ELR (cell line): ENCODE measurements at regions not wholly inside any gene's neighbourhood (a gene's known extent, or its start where the extent isn't known, plus 50 kb on each side); places are given as distances from the start of the nearest gene placed in this dataset.

Experiments
- DNase-seq: peaks from one replicate; pipeline ENCODE4 v3.0.0-alpha.2; 2015; ENCODE audit warnings: low read depth

- DNase-seq = no peak
Observed at GRCh38 chr15:39350785-39351184, 230.1 kb upstream of the THBS1 start.

DNA sequence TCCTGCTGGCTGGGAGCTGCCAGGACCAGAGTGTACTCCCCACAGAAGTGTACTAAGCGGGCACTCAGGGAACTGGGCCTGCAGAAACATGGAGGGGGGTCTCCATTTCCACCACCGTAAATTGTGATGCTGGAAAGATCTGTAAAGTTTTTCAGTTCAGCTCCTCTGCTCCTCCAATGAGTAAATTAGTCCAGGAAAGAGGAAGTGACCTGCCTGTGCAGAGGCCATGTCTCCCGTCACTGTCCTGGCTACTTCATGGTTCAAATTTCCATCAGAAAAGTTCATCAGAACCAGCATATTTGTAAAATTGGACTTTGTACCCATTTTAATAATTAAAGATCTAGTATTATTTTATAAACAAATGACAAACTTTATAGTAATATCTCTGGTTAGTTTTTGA, 226.7 kb upstream of the THBS1 start:
- no peak for DNase-seq

DNA sequence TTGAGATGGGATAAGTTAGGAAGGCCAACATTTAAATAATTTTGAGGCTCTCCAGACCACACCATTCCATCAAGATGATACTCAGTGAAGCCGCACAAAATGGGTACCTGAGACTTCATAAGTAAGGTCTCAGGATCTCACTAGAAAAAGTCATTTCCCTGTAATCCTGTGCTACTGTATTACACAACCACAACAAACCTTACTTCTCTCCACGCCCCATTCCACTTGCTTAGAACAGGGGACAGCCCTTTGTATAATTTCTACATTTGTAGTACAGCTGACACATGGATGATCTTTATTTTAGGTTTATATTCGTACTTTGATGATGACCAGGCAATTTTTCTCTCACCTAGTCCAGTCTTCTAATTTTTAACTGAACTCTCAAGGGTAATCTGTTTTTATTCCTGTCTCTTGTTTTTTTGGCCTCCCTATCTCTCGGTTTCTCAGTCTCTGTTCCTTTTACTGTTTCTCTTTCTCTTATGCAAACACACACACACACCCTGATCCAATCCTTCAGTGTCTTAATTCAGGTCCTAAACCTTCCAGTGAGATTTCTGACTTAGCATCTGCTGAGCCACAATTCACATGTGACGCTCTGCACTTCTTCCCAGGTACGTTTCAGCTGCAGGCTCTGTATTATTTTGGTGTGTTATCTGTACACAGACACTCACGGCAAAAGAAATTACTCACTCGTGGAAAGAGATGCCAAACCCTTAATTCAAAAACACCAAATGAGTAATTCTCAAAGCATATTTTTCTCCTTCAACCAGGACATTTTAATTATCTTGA, 223.2 kb upstream of the THBS1 start:
- DNase-seq = no peak

GRCh38 chr15:39358441-39359041, 222.3 kb upstream of the THBS1 start:
- DNase-seq = peak; percentile 54

DNA sequence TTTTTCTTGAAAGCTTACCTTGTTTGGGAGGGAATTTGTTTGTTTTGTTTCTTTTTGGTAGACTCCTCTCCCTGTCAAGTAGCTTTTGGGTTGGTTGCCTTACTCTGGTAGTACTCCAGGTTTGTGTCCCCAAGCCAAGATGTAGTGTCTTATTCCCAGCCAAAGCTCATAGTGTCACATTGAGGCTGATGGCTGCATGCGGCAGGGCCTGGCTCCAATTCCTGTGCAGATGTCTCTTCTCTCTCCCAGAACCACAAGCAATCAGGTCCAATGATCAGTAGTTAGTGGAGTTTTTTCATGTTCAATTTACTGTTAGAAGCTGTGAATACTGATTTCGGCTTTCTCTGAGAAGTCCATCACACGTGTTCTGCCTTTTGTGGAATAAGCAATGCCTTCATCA, 221.1 kb upstream of the THBS1 start:
- DNase-seq = no peak

DNA sequence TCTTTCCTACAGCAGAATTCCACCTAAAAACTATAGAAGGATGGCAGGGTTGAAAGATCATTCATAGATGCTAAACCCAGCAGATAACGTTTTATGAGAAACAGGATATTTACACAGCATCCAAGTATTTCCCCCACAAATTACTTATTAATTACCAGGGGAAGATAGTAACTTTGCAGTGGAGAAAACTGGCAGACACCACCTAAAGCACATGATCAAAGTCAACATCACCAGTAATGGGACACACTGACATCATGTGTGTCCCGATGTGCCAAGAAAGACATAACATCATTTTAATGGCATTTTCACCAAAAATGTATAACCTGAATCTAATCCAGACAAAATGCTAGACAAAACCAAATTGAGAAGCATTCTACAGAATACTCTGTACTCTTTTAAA, 220.4 kb upstream of the THBS1 start:
- DNase-seq = no peak

- DNase-seq = peak; percentile 41
Observed at GRCh38 chr15:39361497-39361896, 219.4 kb upstream of the THBS1 start.

DNA sequence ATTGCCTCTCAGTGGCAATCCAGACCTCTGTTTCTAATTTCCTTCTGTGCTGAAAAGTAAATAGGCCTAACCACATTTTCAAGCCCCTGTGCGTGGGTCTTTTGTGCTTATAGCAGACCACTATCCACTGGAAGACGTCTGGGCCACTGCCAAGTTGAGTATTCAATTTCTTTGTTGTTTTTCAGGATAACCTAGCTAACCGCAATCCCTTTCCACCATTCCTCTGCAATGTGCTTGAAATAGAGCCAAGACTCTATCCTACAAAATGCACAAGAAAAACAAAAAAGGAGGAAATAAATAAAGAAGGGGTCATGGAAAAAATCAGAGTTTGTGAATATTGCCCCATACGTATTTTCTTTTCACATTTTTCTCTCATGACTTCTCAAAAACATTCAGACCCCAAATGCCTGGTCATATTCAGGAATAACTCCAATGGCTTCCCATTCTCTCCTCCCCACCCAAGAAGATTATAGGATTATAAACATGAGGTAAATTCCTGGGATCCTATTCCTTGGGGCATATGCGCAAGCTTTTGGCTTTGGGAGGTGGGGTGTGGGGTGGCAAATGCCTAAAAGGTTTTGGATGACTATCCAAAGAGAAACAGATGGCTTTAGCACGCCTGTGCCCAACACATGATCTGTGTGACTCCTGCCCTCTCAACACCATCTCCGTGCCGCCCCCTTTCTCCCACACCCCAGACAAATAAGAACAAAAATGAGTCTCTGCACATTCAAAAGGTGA, 217.9 kb upstream of the THBS1 start:
- peak; percentile 82 for DNase-seq

DNA sequence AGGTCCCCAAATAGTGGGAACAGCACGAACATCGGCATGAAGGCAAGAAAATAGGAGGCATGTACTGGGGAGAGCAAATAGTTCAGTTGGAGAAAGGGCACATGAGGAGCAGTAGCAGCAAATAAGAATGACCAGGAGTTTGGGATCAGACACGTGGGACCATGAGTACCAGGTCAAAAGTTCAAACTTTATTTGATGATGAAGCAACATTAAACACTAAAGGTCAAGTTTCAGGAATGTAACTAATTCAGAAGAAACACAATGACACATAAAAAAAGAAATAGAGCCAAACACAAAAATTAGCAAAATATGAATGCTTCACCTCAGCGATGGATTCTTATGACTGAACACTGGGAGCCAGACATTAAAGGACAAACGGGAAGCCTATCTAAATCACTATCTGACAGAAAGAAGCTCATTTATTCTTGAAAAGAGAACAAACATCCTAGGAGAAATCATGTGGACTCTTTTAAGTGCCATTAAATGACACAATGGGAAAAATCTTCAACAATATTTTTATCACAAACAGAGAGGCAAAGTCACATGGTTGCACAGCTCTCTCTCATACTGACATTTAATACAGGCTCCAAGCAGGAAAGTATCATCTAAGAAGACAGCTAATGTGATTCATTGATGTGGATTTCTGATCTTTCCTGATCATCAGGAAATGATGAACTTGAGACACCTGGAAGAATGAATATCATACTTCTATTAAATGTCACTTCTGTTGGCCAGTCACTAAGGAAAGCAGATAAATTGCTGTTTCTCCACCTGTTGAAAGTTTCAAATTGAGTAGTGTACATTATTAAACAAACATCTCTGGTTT, 216.9 kb upstream of the THBS1 start:
- peak; percentile 70 for DNase-seq

DNA sequence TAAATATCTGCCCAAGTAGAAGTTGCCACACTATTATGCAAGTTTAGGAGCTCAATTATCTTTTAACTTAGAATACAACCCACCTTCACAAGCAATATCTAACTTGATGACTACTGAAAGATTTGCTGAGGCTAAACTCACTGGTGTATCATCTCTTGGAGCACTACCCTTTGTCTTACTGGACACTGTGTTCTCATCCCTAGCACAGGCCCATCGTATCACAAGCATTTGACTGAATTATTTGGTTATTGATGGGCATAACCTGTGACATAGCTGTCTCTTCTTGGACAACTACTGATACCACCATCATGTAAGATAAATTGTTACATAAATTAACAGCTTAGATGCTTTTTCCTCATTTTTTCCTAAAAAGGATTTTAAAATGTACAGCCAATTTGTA, 216.2 kb upstream of the THBS1 start:
- no peak for DNase-seq

DNA sequence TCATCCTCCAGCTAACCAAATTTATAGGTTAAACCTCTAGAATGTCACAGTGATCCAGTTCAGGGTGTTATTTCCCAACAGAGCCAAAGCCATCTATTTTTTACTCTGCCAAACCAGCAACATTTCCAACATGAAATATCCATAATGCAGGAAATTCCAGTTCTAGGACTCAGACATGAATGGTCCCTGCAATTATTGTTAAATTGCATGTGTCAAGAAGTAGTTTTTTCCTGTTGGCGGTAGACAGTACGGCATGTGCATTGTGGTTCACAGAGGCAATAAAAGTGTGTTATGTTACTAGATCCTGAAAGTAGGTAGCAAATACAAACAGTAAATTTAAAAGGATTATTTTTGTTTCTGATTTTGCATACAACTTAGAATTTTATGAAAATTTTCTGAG, 215.7 kb upstream of the THBS1 start:
- DNase-seq = peak; percentile 52

DNA sequence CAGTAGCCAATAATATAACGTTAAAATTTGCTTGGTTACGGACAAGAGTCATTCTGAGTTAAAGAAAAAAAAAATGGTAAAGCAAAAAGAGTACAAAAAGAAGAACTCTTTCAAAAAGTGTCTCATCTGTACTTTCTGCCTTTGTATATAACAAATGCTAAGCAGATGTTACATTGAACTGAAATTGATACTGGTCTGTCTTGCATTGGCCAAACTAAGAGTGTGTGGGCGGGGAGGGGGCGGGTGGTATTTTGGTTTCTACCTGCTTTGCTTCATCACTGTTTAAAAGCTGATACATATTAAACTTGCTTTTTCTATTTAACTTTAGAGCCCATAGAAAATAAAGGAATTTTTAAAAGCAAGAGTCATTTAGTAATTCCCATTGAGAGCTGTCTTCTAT, 215.0 kb upstream of the THBS1 start:
- DNase-seq = no peak

DNA sequence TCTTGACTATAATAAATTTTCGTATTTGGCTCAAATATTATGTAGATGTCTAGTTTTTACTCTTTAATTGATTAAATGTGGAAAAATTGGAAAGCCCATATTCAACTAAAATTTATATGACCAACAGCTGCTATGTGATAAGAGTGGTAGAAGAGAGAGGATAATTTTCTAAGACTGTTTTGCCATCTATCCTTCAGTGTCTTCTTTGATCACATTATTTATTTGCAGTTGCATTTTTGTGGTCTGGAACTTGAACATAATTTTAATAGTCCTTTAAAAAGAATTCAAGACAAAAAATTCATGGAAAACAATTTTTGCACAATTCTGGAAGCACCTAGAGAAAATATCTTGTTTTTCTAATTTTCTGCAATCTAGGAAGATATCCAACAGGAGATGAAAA, 213.3 kb upstream of the THBS1 start:
- DNase-seq = no peak

GRCh38 chr15:39369768-39370167, 211.1 kb upstream of the THBS1 start:
- DNase-seq = no peak

- DNase-seq = no peak
Observed at GRCh38 chr15:39376371-39376909, 204.4 kb upstream of the THBS1 start.

DNA sequence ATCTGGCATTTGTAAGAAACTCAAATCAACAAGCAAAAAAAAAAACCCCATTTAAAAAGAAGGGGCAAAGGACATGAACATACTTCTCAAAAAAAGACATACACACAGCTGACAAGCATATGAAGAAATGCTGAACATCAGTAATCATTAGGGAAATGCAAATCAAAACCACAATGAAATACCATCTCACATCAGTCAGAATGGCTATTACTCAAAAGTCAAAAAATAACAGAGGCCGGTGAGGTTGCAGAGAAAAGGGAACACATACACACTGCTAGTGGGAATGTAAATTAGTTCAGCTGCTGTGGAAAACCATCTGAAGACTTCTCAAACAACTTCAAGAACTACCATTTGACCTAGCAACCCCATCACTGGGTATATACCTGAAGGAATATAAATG, 199.4 kb upstream of the THBS1 start:
- DNase-seq = peak; percentile 44

DNA sequence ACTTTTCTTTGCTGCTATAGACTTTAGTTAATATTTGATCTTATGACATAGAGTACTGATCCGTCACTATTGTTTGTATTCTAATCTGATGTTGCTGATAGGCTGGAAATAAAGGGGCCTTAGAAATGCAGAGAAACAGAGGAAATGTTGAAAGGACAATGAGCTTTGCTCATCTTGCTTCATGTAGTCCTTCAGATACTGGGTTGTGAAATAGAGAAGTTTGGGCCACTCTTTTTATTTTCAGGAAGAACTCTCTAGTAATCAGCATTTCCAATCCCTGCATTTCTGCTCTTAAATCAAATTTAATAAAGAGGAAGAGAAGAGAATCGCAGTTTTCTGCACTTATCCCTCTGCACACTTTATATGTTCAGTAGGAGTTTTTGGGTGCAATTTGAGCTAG, 192.8 kb upstream of the THBS1 start:
- no peak for DNase-seq

DNA sequence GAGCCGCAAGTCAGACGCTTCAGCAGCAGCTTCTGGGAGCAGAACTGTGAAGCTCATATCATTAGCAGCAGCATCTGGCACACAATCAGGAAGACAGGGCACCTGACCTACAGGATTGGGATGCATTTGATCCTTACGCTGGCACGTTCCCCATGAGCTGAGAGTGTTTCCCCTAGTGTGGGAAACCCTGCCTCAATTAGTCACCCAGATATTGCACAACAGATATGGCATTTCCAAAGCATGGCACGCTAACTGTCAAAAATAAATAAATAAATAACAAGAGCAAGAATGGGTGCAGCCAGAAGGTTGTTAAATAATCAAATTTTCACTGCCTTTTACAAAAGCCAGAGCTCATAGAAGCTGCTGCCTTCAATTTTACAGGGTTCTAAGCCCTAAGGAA, 189.6 kb upstream of the THBS1 start:
- DNase-seq = peak; percentile 49

DNA sequence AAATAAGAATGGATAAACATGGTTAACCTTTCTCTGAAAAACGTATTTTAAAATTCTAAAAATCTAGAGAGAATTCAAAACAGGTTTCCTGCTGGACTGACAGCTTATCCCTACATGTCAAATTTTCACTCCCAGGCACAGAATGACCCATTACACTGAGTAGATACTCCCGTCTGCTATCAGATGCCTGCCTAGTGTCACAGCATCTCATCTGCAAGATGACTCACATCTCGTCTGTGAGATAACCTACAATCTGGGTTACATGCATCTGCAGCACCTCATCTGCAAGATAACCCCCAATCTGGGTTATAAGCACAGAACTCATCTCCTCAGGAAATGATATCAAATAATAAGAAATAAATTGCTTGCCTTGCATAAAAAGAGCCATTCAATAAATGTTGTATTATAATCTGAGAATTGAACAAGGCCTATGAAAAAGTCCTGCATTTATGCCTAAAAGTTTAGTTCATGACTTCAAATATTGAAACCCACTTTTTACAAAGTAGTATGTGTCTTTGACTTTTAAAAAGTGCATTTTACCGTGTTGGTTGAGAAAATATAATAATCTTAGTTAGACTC, 188.3 kb upstream of the THBS1 start:
- peak; percentile 24 for DNase-seq

GRCh38 chr15:39393575-39394335, 187.1 kb upstream of the THBS1 start:
- peak; percentile 34 for DNase-seq

DNA sequence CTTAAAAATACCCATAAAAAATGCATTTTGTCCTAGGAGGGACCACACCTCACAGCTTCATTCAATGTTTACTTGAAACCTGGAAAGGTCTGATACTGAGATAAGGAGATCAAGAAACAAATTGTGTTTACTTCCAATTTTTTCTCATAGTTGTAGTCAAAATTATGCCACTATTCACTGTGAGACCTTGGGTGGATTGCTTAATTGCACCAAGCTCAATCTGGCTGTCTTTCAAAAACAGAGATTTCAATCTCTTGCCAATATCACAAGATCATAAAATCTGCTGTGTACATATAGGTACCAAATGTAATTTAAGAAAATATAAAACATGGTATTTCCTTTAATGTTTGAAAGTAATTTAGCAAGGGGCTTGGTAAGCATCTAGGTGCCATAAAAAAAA, 186.4 kb upstream of the THBS1 start:
- DNase-seq = no peak
